ENCODE measurements at regions not wholly inside any gene's neighbourhood (a gene's known extent, or its start where the extent isn't known, plus 50 kb on each side); places are given as distances from the start of the nearest gene placed in this dataset.

- TF ChIP-seq CTCF (IDR thresholded peaks at IDR 0.05; ENCODE audit: borderline replicate concordance, insufficient read depth, low read depth, low read length), result no peak
- no peak overlapping the region for H3K4me3 ChIP-seq (ENCODE audit: low read depth, low read length)
Measured at GRCh38 chr3:16741103-16741758, 136.0 kb upstream of the DAZL start.

- no peak overlapping the region for H3K4me3 ChIP-seq (ENCODE audit: low read depth, low read length)
- no peak for TF ChIP-seq CTCF (IDR thresholded peaks at IDR 0.05; ENCODE audit: borderline replicate concordance, insufficient read depth, low read depth, low read length)
Measured at GRCh38 chr3:16741890-16742289, 136.7 kb upstream of the DAZL start.

- TF ChIP-seq CTCF (IDR thresholded peaks at IDR 0.05; ENCODE audit: borderline replicate concordance, insufficient read depth, low read depth, low read length), result no peak
- H3K4me3 ChIP-seq (ENCODE audit: low read depth, low read length), result no peak overlapping the region
Measured at GRCh38 chr3:16743276-16743675, 138.1 kb upstream of the DAZL start.

GRCh38 chr3:16759227-16759903 is 125.4 kb upstream of the PLCL2 start:
- TF ChIP-seq CTCF (IDR thresholded peaks at IDR 0.05; ENCODE audit: borderline replicate concordance, insufficient read depth, low read depth, low read length), result no peak
- no peak overlapping the region for H3K4me3 ChIP-seq (ENCODE audit: low read depth, low read length)

- no peak overlapping the region for H3K4me3 ChIP-seq (ENCODE audit: low read depth, low read length)
- TF ChIP-seq CTCF (IDR thresholded peaks at IDR 0.05; ENCODE audit: borderline replicate concordance, insufficient read depth, low read depth, low read length), result no peak
Measured at GRCh38 chr3:16761571-16761970, 123.2 kb upstream of the PLCL2 start.

GRCh38 chr3:16765661-16766060 is 119.1 kb upstream of the PLCL2 start:
- no peak overlapping the region for H3K4me3 ChIP-seq (ENCODE audit: low read depth, low read length)
- no peak for TF ChIP-seq CTCF (IDR thresholded peaks at IDR 0.05; ENCODE audit: borderline replicate concordance, insufficient read depth, low read depth, low read length)

- H3K4me3 ChIP-seq (ENCODE audit: low read depth, low read length), result no peak overlapping the region
- no peak for TF ChIP-seq CTCF (IDR thresholded peaks at IDR 0.05; ENCODE audit: borderline replicate concordance, insufficient read depth, low read depth, low read length)
Measured at GRCh38 chr3:16767006-16767405, 117.7 kb upstream of the PLCL2 start.

Measured in GM12875 (cell line).